GM12878 (cell line): ENCODE measurements at regions not wholly inside any gene's neighbourhood (a gene's known extent, or its start where the extent isn't known, plus 50 kb on each side); places are given as distances from the start of the nearest gene placed in this dataset.

Experiments used
- BCL11A ChIP-seq: IDR thresholded peaks from 2 replicates; pipeline ENCODE4 v1.6.1; 2011; ENCODE audit warnings: low read depth, low read length
- EZH2 ChIP-seq: IDR thresholded peaks from 2 replicates; pipeline ENCODE4 v1.6.1; 2012; ENCODE audit warnings: low read depth, mild to moderate bottlenecking, control low read depth, inconsistent platforms, low read length, borderline replicate concordance; ENCODE audit not compliant: control insufficient read depth
- MTA3 ChIP-seq: IDR thresholded peaks from 2 replicates; pipeline ENCODE4 v1.6.1; 2012; ENCODE audit warnings: low read length, inconsistent platforms, borderline replicate concordance
- NBN ChIP-seq: fragments of 450-650 bp; IDR thresholded peaks from 2 replicates; pipeline ENCODE4 v1.6.1; 2016
- POLR2A ChIP-seq: IDR thresholded peaks from 2 replicates; pipeline ENCODE4 v1.6.1; 2011; ENCODE audit warnings: low read depth, mild to moderate bottlenecking, low read length
- RAD51 ChIP-seq: fragments of 450-650 bp; IDR thresholded peaks from 2 replicates; pipeline ENCODE4 v1.6.1; 2016; ENCODE audit warnings: moderate library complexity, mild to moderate bottlenecking, inconsistent platforms
- RCOR1 ChIP-seq: conservative IDR thresholded peaks from 2 replicates; pipeline ENCODE4 v1.6.1; 2012; ENCODE audit warnings: low read depth, low read length, improper control_type of control experiment
- SMAD1 ChIP-seq: fragments of 450-650 bp; IDR thresholded peaks from 2 replicates; pipeline ENCODE4 v1.6.1; 2018; ENCODE audit warnings: mild to moderate bottlenecking, low read depth; ENCODE audit not compliant: partially characterized antibody
- YY1 ChIP-seq: IDR thresholded peaks from 2 replicates; pipeline ENCODE4 v1.6.1; 2011; ENCODE audit warnings: low read depth, mild to moderate bottlenecking, low read length
- TF ChIP-seq, protein P1 (sequence below), 3 experiments: IDR thresholded peaks in 2 of 3; conservative IDR thresholded peaks in 1 of 3; 2 replicates each; pipeline ENCODE4 v1.5.1; 2011; ENCODE audit warnings: low read depth in 3 of 3, low read length in 3 of 3, mild to moderate bottlenecking in 3 of 3, control low read depth in 2 of 3, moderate library complexity in 2 of 3, inconsistent platforms in 1 of 3, mixed read lengths in 1 of 3; ENCODE audit not compliant: control insufficient read depth in 2 of 3, insufficient read depth in 1 of 3; ENCODE audit errors: extremely low read depth in 1 of 3

DNA sequence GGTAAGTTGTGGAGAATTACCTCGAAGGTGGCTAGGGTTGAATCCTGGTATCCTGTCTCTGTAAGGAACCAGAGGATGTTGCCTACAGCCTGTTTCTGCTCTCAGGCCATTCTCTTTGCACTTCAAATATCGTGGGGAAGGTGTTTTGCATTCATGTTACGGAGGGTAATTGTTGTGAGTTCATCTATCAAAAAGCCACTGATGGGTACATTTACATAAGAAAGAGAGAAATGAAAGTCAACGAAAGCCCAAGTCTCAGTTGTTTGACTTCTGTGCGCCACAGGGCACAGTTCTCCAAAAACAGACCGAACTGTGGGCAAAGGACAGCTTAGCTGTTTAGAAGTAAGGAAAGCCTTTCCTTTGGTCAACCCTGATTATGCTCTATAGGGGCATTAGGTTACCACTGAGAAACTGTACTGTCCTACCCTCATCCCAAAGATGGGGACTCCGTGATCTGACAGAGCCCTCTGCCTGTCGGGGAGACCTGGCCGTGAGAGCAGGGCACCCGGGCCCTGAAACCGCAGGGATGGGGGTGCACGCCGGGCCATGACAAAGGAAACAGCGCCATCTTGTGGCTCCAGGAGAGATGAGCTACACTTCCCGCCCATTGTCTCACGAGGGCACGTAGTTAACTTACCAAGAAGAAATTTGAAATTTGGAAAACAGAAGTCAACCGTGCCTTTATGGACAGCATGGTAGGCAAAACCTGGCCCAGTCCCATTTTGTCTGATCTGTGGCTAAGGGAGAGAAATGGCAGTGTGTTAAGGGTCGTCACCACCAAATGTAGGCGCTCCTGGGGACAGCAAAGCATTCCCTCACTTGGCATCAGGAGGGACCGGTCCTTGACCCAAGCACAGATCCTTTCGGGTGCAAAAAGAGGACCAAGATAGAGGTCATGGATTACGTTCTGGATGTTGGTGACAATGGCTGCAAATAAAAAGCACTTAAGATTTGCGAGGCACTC is 74.5 kb upstream of the DYNLRB2 start:
- TF ChIP-seq, protein P1, sequence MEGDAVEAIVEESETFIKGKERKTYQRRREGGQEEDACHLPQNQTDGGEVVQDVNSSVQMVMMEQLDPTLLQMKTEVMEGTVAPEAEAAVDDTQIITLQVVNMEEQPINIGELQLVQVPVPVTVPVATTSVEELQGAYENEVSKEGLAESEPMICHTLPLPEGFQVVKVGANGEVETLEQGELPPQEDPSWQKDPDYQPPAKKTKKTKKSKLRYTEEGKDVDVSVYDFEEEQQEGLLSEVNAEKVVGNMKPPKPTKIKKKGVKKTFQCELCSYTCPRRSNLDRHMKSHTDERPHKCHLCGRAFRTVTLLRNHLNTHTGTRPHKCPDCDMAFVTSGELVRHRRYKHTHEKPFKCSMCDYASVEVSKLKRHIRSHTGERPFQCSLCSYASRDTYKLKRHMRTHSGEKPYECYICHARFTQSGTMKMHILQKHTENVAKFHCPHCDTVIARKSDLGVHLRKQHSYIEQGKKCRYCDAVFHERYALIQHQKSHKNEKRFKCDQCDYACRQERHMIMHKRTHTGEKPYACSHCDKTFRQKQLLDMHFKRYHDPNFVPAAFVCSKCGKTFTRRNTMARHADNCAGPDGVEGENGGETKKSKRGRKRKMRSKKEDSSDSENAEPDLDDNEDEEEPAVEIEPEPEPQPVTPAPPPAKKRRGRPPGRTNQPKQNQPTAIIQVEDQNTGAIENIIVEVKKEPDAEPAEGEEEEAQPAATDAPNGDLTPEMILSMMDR (IDR thresholded peaks at IDR 0.05 in 2 of 3, conservative IDR thresholded peaks at IDR 0.05 in 1 of 3; ENCODE audit: control insufficient read depth in 2 of 3, extremely low read depth in 1 of 3, insufficient read depth in 1 of 3, low read depth in 3 of 3, low read length in 3 of 3) = peak; percentile 73 to 82 (median 76)
- no peak for TF ChIP-seq SMAD1
- TF ChIP-seq BCL11A = no peak
- no peak for TF ChIP-seq POLR2A
- TF ChIP-seq EZH2 = no peak
- TF ChIP-seq NBN = no peak
- TF ChIP-seq YY1 = no peak
- no peak for TF ChIP-seq RAD51
- TF ChIP-seq MTA3 = no peak
- no peak for TF ChIP-seq RCOR1
